Ascending aorta (tissue), 2 donors: ENCODE measurements at regions not wholly inside any gene's neighbourhood (a gene's known extent, or its start where the extent isn't known, plus 50 kb on each side); places are given as distances from the start of the nearest gene placed in this dataset.

Source experiments
- DNase-seq, 2 donors: peaks; one replicate each; pipeline ENCODE4 v3.0.0-alpha.2; 2019; ENCODE audit warnings: low spot score in 2 of 2
- H3K27ac ChIP-seq, 2 donors: fragments of 200-600 bp; sonication (generic); one replicate each; pipeline ENCODE4 v1.5.1; 2016 to 2017; ENCODE audit warnings: mild to moderate bottlenecking in 1 of 2
- H3K27me3 ChIP-seq: fragments of 200-600 bp; sonication (generic); one replicate; pipeline ENCODE4 v1.5.1; 2017
- H3K36me3 ChIP-seq, 2 donors: fragments of 200-600 bp; sonication (generic); one replicate each; pipeline ENCODE4 v1.5.1; 2016
- H3K4me1 ChIP-seq, 2 donors: fragments of 200-600 bp; sonication (generic); one replicate each; pipeline ENCODE4 v1.5.1; 2016 to 2017; ENCODE audit warnings: mild to moderate bottlenecking in 1 of 2
- H3K4me3 ChIP-seq, 2 donors: fragments of 200-600 bp; sonication (generic); one replicate each; pipeline ENCODE4 v1.5.1; 2016 to 2017; ENCODE audit warnings: mild to moderate bottlenecking in 1 of 2
- H3K9me3 ChIP-seq, 2 donors: fragments of 200-600 bp; sonication (generic); one replicate each; pipeline ENCODE4 v1.5.1; 2016
- intact Hi-C: fragments of 100-400 bp; cut with DNase I; formaldehyde crosslinking; loops from one replicate; pipeline ENCODE4 v1.15.1; 2023
- TF ChIP-seq, protein P1 (sequence below), 3 experiments: fragments of 200-600 bp in 2 of 3; fragments of 450-650 bp in 1 of 3; sonication (generic) in 2 of 3; IDR thresholded peaks; one replicate each; pipeline ENCODE4 v1.5.1; 2016 to 2019; ENCODE audit warnings: antibody characterized with exemption in 3 of 3, mild to moderate bottlenecking in 1 of 3, moderate library complexity in 1 of 3

- no peak for DNase-seq
- no peak overlapping the region for H3K27ac ChIP-seq
- H3K4me3 ChIP-seq: no peak overlapping the region
- intact Hi-C loops: loop anchor here (5.0 kb wide), 1 partner anchor 36 kb away; no protein-coding TSS in a partner anchor
- no peaks in the 10 kb centered on the region for H3K27me3 ChIP-seq
- TF ChIP-seq, protein P1, sequence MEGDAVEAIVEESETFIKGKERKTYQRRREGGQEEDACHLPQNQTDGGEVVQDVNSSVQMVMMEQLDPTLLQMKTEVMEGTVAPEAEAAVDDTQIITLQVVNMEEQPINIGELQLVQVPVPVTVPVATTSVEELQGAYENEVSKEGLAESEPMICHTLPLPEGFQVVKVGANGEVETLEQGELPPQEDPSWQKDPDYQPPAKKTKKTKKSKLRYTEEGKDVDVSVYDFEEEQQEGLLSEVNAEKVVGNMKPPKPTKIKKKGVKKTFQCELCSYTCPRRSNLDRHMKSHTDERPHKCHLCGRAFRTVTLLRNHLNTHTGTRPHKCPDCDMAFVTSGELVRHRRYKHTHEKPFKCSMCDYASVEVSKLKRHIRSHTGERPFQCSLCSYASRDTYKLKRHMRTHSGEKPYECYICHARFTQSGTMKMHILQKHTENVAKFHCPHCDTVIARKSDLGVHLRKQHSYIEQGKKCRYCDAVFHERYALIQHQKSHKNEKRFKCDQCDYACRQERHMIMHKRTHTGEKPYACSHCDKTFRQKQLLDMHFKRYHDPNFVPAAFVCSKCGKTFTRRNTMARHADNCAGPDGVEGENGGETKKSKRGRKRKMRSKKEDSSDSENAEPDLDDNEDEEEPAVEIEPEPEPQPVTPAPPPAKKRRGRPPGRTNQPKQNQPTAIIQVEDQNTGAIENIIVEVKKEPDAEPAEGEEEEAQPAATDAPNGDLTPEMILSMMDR (IDR thresholded peaks at IDR 0.05): no peak
- H3K4me1 ChIP-seq: peaks cover 11 to 23% of the 10 kb centered on the region in 2 donors
- no peaks in the 10 kb centered on the region for H3K36me3 ChIP-seq
- H3K9me3 ChIP-seq: no peaks in the 10 kb centered on the region
Observed at GRCh38 chr9:136608348-136609159, 54.2 kb upstream of the EGFL7 start.

DNA sequence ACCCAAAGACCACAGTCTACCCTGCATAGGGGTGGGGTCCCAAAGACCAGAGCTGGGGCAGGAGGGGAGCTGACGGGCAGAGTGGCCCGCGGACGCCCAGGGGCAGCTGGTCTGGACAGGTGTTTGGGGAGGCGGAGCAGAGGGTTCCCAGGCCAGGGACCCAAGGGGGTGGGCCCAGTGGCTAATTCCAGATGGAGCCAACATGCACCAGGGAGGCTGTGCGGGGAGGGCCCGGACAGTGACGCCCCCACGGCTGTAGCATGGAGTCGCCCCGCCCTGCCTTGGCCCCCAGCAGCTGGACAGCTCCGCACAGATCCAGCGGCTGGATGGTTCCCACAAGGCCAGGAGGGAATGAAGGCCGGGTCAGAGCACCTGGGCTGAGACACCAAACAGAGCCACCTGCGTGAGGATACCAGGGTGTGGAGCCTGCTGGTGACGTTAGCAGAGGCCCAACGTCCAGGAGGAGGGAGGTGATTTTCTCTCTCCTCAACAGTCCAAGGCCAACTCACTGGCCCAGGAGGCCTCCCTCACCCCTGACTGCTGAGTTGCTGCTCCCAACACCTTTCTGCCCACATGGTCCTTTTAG is 55.3 kb upstream of the EGFL7 start:
- Histone ChIP-seq H3K9me3 (no peaks in the 10 kb centered on the region), H3K4me1 (peaks cover 11 to 30% of the 10 kb centered on the region in 2 donors), H3K27ac (no peak overlapping the region), H3K36me3 (no peaks in the 10 kb centered on the region), H3K27me3 (no peaks in the 10 kb centered on the region), H3K4me3 (no peak overlapping the region)
- intact Hi-C loops: loop anchor here (5.0 kb wide), 1 partner anchor 35 kb away; no protein-coding TSS in a partner anchor
- TF ChIP-seq, protein P1 (IDR thresholded peaks at IDR 0.05): no peak
- no peak for DNase-seq

DNA sequence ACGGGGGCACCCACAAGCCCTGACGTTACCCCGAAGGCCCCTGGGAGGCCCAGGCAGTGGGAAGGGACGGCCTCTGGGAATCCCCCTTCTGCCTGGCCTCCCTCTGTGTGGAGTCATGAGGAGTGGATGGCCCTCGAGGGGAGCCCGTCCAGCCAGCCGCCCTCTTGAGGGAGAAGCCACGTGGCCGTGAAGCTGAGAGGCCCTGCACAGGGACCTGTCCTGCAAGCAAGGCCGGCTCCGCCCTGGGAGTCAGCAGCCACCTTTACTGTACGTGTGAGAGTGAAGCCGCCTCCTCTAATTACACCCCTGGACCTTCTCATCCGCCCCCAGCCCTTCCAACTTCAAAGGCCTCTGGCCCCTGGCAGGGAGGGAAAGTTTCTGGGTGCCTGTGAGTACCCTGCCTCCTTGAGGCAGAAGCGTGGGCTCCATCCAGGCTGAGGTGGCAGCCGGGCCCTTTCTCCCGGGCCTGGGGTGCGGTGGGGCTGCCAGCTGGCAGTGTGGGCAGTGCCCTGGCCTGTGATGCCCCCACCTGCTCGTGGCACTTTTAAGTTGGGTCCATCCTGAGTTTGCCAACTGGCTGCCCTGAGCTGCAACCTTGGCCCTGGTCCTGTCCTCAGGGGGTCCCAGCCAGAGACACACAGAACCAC is 55.9 kb upstream of the EGFL7 start:
- H3K27ac ChIP-seq: peak overlapping the region; percentile 37 to 60
- H3K4me3 ChIP-seq: no peak overlapping the region
- no peak for DNase-seq
- no peaks in the 10 kb centered on the region for H3K27me3 ChIP-seq
- intact Hi-C loops: loop anchor here (5.0 kb wide), 1 partner anchor 35 kb away; no protein-coding TSS in a partner anchor
- no peaks in the 10 kb centered on the region for H3K36me3 ChIP-seq
- H3K9me3 ChIP-seq: no peaks in the 10 kb centered on the region
- TF ChIP-seq, protein P1 (IDR thresholded peaks at IDR 0.05): no peak
- peaks cover 11 to 32% of the 10 kb centered on the region in 2 donors for H3K4me1 ChIP-seq

DNA sequence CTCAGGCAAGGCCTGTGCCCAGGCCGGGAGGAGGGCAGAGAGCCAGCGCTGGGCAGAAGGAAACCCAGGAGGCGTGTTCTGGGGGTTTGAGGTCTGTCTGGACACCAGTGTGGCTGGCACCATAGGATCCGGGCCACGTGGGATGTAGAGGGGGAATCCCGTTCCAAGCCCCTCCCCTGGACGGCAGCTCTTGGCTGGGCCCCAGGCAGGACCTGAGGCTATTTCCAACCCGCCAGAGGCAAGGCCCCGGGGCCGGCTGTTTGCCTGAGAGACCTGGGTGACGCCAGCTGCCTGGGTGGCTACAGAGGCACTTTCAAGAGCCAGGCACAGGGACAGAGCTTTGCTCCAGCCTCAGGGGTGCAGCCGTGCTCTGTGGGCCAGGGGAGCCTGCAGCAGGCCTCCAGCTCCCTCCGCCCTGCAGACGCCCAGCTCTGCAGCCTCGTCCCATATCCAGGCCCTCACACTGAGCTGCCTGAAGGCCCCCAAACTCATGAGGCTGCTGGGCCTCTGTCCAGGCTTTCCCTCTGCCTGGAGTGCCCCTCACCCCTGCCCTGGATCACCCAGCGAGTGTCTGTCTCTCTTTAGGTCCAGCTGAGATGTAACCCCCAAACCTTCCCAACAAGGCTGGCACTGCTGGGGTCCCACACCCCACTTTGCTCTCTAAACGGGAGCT is 56.6 kb upstream of the EGFL7 start:
- TF ChIP-seq, protein P1 (IDR thresholded peaks at IDR 0.05): no peak
- Histone ChIP-seq H3K4me1 (peaks cover 11 to 35% of the 10 kb centered on the region in 2 donors), H3K4me3 (no peak overlapping the region), H3K36me3 (no peaks in the 10 kb centered on the region), H3K27me3 (no peaks in the 10 kb centered on the region), H3K27ac (peak overlapping the region; percentile 37 to 60), H3K9me3 (no peaks in the 10 kb centered on the region)
- intact Hi-C loops: loop anchor here (5.0 kb wide), 1 partner anchor 34 kb away; no protein-coding TSS in a partner anchor
- DNase-seq: peak in 1 of 2 donors; percentile 79

DNA sequence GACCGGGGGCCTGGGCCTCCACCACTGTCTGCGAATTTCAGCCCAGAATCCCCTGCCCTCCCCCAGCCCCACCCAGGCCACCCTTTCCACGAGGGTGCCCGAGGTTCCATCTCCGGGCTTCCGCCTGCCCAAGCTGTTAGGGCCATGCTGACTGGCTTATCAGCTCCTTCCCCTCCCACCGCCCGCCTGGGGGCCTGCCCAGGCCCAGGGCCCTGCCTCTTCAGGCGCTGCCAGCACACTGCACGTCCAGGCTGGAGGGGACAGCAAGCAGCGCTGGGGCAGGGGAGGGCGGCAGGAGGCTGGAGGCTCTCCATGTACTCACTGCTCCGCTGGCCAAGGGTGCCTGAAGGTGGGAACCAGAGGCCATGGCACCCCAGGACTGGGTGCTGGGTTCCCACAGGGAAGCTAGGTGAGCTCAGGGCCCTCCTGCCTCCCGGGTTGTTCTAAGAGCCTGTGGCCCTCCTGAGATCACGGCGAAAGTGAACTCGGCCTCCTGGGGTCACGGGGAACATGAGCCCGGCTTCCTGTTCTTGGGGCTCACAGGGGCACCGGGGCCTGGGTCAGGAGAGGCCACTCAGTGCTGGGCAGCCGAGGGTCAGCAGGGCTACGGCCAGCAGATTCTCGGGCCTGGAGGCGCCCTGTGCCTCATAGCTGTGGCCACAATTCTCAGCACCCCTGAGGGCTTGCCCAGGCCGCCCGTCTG is 57.7 kb upstream of the EGFL7 start:
- H3K4me1 ChIP-seq: peaks cover 11 to 37% of the 10 kb centered on the region in 2 donors
- peak overlapping the region; percentile 60 to 62 for H3K27ac ChIP-seq
- no peaks in the 10 kb centered on the region for H3K27me3 ChIP-seq
- no peaks in the 10 kb centered on the region for H3K9me3 ChIP-seq
- H3K36me3 ChIP-seq: no peaks in the 10 kb centered on the region
- no peak for DNase-seq
- H3K4me3 ChIP-seq: no peak overlapping the region
- TF ChIP-seq, protein P1 (IDR thresholded peaks at IDR 0.05): no peak
- intact Hi-C loops: loop anchor here (5.0 kb wide), 1 partner anchor 33 kb away; no protein-coding TSS in a partner anchor
